ENCODE measurements at regions not wholly inside any gene's neighbourhood (a gene's known extent, or its start where the extent isn't known, plus 50 kb on each side); places are given as distances from the start of the nearest gene placed in this dataset.

DNA sequence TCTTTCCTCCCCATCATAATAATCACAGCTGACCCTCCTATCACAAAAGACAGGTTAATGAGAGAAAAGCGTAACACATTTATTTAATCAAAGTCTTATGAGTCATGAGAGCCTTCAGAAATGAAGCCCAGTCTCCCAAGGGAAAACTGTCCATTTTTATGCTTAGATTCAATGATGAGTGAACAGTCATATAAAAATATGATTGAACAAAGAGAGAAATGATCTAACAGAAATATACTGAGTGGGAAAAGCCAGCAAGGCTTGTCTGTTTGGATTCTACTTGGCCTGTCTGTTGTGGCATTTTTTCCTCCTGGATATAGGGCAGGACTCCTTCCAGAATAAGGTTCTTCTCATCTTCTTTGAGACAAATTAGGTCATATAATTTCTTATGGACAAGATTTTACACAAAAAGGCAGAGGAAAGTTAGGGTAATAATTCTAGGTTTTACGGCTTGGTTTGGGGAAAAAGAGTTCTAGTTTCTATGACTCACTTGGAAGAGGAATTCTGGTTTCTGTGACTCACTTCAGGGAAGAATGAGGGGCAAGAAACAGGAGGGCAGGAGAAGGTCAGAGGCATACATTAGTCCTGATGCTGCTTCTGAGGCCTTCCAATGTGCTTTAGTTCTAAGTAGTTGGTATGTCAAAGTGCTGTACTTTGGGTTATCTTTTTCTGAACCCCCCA, 534.2 kb downstream of the ZIC1 start:
- TF ChIP-seq, protein P1, sequence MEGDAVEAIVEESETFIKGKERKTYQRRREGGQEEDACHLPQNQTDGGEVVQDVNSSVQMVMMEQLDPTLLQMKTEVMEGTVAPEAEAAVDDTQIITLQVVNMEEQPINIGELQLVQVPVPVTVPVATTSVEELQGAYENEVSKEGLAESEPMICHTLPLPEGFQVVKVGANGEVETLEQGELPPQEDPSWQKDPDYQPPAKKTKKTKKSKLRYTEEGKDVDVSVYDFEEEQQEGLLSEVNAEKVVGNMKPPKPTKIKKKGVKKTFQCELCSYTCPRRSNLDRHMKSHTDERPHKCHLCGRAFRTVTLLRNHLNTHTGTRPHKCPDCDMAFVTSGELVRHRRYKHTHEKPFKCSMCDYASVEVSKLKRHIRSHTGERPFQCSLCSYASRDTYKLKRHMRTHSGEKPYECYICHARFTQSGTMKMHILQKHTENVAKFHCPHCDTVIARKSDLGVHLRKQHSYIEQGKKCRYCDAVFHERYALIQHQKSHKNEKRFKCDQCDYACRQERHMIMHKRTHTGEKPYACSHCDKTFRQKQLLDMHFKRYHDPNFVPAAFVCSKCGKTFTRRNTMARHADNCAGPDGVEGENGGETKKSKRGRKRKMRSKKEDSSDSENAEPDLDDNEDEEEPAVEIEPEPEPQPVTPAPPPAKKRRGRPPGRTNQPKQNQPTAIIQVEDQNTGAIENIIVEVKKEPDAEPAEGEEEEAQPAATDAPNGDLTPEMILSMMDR (IDR thresholded peaks at IDR 0.05): no peak
- TF ChIP-seq POLR2A (IDR thresholded peaks at IDR 0.05): no peak
- TF ChIP-seq EP300 (IDR thresholded peaks at IDR 0.05): no peak

Data from gastroesophageal sphincter (tissue), 3 donors.